ENCODE measurements at regions not wholly inside any gene's neighbourhood (a gene's known extent, or its start where the extent isn't known, plus 50 kb on each side); places are given as distances from the start of the nearest gene placed in this dataset.

GRCh38 chr5:133664422-133664821 is 52.1 kb upstream of the FSTL4 start:
- TF ChIP-seq, protein P1, sequence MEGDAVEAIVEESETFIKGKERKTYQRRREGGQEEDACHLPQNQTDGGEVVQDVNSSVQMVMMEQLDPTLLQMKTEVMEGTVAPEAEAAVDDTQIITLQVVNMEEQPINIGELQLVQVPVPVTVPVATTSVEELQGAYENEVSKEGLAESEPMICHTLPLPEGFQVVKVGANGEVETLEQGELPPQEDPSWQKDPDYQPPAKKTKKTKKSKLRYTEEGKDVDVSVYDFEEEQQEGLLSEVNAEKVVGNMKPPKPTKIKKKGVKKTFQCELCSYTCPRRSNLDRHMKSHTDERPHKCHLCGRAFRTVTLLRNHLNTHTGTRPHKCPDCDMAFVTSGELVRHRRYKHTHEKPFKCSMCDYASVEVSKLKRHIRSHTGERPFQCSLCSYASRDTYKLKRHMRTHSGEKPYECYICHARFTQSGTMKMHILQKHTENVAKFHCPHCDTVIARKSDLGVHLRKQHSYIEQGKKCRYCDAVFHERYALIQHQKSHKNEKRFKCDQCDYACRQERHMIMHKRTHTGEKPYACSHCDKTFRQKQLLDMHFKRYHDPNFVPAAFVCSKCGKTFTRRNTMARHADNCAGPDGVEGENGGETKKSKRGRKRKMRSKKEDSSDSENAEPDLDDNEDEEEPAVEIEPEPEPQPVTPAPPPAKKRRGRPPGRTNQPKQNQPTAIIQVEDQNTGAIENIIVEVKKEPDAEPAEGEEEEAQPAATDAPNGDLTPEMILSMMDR (conservative IDR thresholded peaks at IDR 0.05; ENCODE audit: low read length) = no peak
- TF ChIP-seq EZH2phosphoT487 (IDR thresholded peaks at IDR 0.05; ENCODE audit: borderline replicate concordance, low read depth, low read length) = no peak

Data from OCI-LY7 (cell line).